Liver (tissue), 8 donors: ENCODE measurements at regions not wholly inside any gene's neighbourhood (a gene's known extent, or its start where the extent isn't known, plus 50 kb on each side); places are given as distances from the start of the nearest gene placed in this dataset.

Experiments
- DNase-seq: peaks from one replicate; pipeline ENCODE4 v3.0.0-alpha.2; 2017; ENCODE audit warnings: low spot score
- H3K27ac ChIP-seq, 2 donors: one replicate each; pipeline ENCODE4 v1.7.0; 2013; ENCODE audit warnings: inconsistent platforms in 2 of 2, low read length in 2 of 2, control low read depth in 1 of 2, low read depth in 1 of 2, mild to moderate bottlenecking in 1 of 2
- H3K27me3 ChIP-seq, 4 donors: one replicate each; pipeline versions ENCODE4 v1.6.1 to v1.7.0; 2013; ENCODE audit warnings: low read length in 3 of 4, inconsistent platforms in 1 of 4, mild to moderate bottlenecking in 1 of 4, moderate library complexity in 1 of 4; ENCODE audit not compliant: control insufficient read depth in 4 of 4, insufficient read depth in 4 of 4
- H3K36me3 ChIP-seq, 4 donors: one replicate each; pipeline versions ENCODE4 v1.6.1 to v1.7.0; 2013; ENCODE audit warnings: low read length in 3 of 4, mild to moderate bottlenecking in 3 of 4, low read depth in 1 of 4, moderate library complexity in 1 of 4; ENCODE audit not compliant: control insufficient read depth in 4 of 4, insufficient read depth in 3 of 4
- H3K4me1 ChIP-seq, 4 donors: one replicate each; pipeline versions ENCODE4 v1.6.1 to v1.7.0; 2013; ENCODE audit warnings: low read length in 3 of 4, mild to moderate bottlenecking in 3 of 4, moderate library complexity in 1 of 4; ENCODE audit not compliant: control insufficient read depth in 4 of 4, insufficient read depth in 4 of 4
- H3K4me3 ChIP-seq, 3 donors: one replicate each; pipeline versions ENCODE4 v1.6.1 to v1.7.0; 2013; ENCODE audit warnings: low read length in 3 of 3, control low read depth in 1 of 3, low read depth in 1 of 3, mild to moderate bottlenecking in 1 of 3
- H3K9ac ChIP-seq, 2 donors: one replicate each; pipeline ENCODE4 v1.7.0; 2013; ENCODE audit warnings: low read length in 2 of 2, mild to moderate bottlenecking in 2 of 2, moderate library complexity in 2 of 2, control low read depth in 1 of 2, low read depth in 1 of 2
- H3K9me3 ChIP-seq, 4 donors: one replicate each; pipeline versions ENCODE4 v1.6.1 to v1.7.0; 2013; ENCODE audit warnings: low read length in 3 of 4; ENCODE audit not compliant: control insufficient read depth in 4 of 4
- FOXA2 ChIP-seq: IDR thresholded peaks from 2 replicates; pipeline ENCODE4 v1.6.1; 2016; ENCODE audit warnings: antibody characterized with exemption
- GABPA ChIP-seq, 2 donors: IDR thresholded peaks in 1 of 2; conservative IDR thresholded peaks in 1 of 2; 2 replicates each; pipeline ENCODE4 v1.6.1; 2016; ENCODE audit warnings: antibody characterized with exemption in 2 of 2, mild to moderate bottlenecking in 1 of 2, moderate library complexity in 1 of 2
- HNF4A ChIP-seq, 2 donors: conservative IDR thresholded peaks; 2 replicates each; pipeline ENCODE4 v1.6.1; 2016; ENCODE audit warnings: antibody characterized with exemption in 2 of 2, mild to moderate bottlenecking in 2 of 2
- HNF4G ChIP-seq: IDR thresholded peaks from 2 replicates; pipeline ENCODE4 v1.6.1; 2016; ENCODE audit warnings: antibody characterized with exemption
- JUND ChIP-seq, 2 donors: IDR thresholded peaks; 2 replicates each; pipeline ENCODE4 v1.6.1; 2016; ENCODE audit warnings: antibody characterized with exemption in 2 of 2
- NR2F2 ChIP-seq: IDR thresholded peaks from 2 replicates; pipeline ENCODE4 v1.6.1; 2016; ENCODE audit warnings: antibody characterized with exemption
- RAD21 ChIP-seq, 2 donors: IDR thresholded peaks; 2 replicates each; pipeline ENCODE4 v1.6.1; 2016; ENCODE audit warnings: antibody characterized with exemption in 2 of 2, mild to moderate bottlenecking in 2 of 2
- RXRA ChIP-seq, 2 donors: IDR thresholded peaks; 2 replicates each; pipeline ENCODE4 v1.6.1; 2017 to 2018; ENCODE audit warnings: antibody characterized with exemption in 2 of 2, mild to moderate bottlenecking in 1 of 2
- SP1 ChIP-seq: IDR thresholded peaks from 2 replicates; pipeline ENCODE4 v1.6.1; 2018; ENCODE audit warnings: antibody characterized with exemption, mild to moderate bottlenecking
- TAF1 ChIP-seq: conservative IDR thresholded peaks from 2 replicates; pipeline ENCODE4 v1.6.1; 2016; ENCODE audit warnings: antibody characterized with exemption, mild to moderate bottlenecking
- WGBS: extraction: QIAGEN DNeasy Blood & Tissue Kit; methylation state at CpG from one replicate; pipeline ENCODE4 v1.1.7; 2013; 5-methylcytosine and 5-hydroxymethylcytosine counted together
- TF ChIP-seq, protein P1 (sequence below): IDR thresholded peaks from 2 replicates; pipeline ENCODE4 v1.6.1; 2016; ENCODE audit warnings: antibody characterized with exemption
- TF ChIP-seq, protein P2 (sequence below): IDR thresholded peaks from 2 replicates; pipeline ENCODE4 v1.6.1; 2016; ENCODE audit warnings: antibody characterized with exemption, mild to moderate bottlenecking
- TF ChIP-seq, protein P3 (sequence below): IDR thresholded peaks from 2 replicates; pipeline ENCODE4 v1.6.1; 2016; ENCODE audit warnings: antibody characterized with exemption
- TF ChIP-seq, protein P4 (sequence below): fragments of 150-350 bp; IDR thresholded peaks from 2 replicates; pipeline ENCODE4 v1.5.1; 2017; ENCODE audit warnings: improper control_type of control experiment, low read depth, low read length; ENCODE audit not compliant: missing input control
- TF ChIP-seq, protein P5 (sequence below): IDR thresholded peaks from 2 replicates; pipeline ENCODE4 v1.6.1; 2016; ENCODE audit warnings: antibody characterized with exemption
- donor health status: healthy.
- donor health status: healthy.
- donor health status: healthy.
- donor health status: healthy.
- donor health status: healthy.

- peak; percentile 2 for DNase-seq
- Histone ChIP-seq H3K9me3 (peaks cover 1 to 8% (median 2%) of the 10 kb centered on the region in 4 donors), H3K27ac (no peak overlapping the region), H3K27me3 (no peaks in the 10 kb centered on the region), H3K9ac (no peak overlapping the region), H3K36me3 (no peaks in the 10 kb centered on the region), H3K4me3 (no peak overlapping the region), H3K4me1 (no peaks in the 10 kb centered on the region)
- 48% methylated on average over 2 of the region's 2 CpGs for WGBS
- TF ChIP-seq HNF4A (conservative IDR thresholded peaks at IDR 0.05): no peak
- TF ChIP-seq RXRA (IDR thresholded peaks at IDR 0.05): no peak
- TF ChIP-seq, protein P1, sequence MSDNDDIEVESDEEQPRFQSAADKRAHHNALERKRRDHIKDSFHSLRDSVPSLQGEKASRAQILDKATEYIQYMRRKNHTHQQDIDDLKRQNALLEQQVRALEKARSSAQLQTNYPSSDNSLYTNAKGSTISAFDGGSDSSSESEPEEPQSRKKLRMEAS: no peak
- no peak for TF ChIP-seq FOXA2
- no peak for TF ChIP-seq HNF4G
Measured at GRCh38 chr13:19068691-19069090, 112.9 kb downstream of the TUBA3C start.

DNA sequence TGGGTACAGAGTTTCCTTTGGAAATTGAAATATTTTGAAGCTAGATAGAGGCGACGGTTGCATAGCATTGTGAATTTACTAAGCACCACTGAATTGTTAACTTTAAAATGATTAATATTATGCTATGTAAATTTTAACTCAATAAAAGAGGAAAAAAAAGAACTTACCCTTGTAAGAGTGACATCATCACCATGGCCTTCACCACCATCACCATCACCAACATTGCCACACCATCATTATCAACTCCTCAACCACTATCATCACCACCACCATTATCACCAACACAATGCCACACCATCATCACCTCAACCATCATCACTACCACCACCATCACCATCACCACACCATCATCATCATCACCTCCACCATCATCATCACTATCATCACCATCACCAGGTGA, 113.9 kb downstream of the TUBA3C start:
- 86% methylated on average over 2 of the region's 2 CpGs for WGBS
- H3K27ac ChIP-seq: no peak overlapping the region
- H3K4me3 ChIP-seq: no peak overlapping the region
- H3K9me3 ChIP-seq: peaks cover 1 to 8% (median 2%) of the 10 kb centered on the region in 4 donors
- H3K9ac ChIP-seq: no peak overlapping the region
- H3K36me3 ChIP-seq: no peaks in the 10 kb centered on the region
- TF ChIP-seq JUND (IDR thresholded peaks at IDR 0.05) (no peak), FOXA2 (no peak), NR2F2 (no peak), RAD21 (IDR thresholded peaks at IDR 0.05) (no peak), TAF1 (no peak), HNF4G (no peak), GABPA (IDR thresholded peaks at IDR 0.05 in 1 of 2, conservative IDR thresholded peaks at IDR 0.05 in 1 of 2) (no peak), SP1 (no peak)
- TF ChIP-seq, protein P2, sequence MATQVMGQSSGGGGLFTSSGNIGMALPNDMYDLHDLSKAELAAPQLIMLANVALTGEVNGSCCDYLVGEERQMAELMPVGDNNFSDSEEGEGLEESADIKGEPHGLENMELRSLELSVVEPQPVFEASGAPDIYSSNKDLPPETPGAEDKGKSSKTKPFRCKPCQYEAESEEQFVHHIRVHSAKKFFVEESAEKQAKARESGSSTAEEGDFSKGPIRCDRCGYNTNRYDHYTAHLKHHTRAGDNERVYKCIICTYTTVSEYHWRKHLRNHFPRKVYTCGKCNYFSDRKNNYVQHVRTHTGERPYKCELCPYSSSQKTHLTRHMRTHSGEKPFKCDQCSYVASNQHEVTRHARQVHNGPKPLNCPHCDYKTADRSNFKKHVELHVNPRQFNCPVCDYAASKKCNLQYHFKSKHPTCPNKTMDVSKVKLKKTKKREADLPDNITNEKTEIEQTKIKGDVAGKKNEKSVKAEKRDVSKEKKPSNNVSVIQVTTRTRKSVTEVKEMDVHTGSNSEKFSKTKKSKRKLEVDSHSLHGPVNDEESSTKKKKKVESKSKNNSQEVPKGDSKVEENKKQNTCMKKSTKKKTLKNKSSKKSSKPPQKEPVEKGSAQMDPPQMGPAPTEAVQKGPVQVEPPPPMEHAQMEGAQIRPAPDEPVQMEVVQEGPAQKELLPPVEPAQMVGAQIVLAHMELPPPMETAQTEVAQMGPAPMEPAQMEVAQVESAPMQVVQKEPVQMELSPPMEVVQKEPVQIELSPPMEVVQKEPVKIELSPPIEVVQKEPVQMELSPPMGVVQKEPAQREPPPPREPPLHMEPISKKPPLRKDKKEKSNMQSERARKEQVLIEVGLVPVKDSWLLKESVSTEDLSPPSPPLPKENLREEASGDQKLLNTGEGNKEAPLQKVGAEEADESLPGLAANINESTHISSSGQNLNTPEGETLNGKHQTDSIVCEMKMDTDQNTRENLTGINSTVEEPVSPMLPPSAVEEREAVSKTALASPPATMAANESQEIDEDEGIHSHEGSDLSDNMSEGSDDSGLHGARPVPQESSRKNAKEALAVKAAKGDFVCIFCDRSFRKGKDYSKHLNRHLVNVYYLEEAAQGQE: no peak
- TF ChIP-seq, protein P3, sequence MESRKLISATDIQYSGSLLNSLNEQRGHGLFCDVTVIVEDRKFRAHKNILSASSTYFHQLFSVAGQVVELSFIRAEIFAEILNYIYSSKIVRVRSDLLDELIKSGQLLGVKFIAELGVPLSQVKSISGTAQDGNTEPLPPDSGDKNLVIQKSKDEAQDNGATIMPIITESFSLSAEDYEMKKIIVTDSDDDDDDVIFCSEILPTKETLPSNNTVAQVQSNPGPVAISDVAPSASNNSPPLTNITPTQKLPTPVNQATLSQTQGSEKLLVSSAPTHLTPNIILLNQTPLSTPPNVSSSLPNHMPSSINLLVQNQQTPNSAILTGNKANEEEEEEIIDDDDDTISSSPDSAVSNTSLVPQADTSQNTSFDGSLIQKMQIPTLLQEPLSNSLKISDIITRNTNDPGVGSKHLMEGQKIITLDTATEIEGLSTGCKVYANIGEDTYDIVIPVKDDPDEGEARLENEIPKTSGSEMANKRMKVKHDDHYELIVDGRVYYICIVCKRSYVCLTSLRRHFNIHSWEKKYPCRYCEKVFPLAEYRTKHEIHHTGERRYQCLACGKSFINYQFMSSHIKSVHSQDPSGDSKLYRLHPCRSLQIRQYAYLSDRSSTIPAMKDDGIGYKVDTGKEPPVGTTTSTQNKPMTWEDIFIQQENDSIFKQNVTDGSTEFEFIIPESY: no peak
- TF ChIP-seq, protein P4, sequence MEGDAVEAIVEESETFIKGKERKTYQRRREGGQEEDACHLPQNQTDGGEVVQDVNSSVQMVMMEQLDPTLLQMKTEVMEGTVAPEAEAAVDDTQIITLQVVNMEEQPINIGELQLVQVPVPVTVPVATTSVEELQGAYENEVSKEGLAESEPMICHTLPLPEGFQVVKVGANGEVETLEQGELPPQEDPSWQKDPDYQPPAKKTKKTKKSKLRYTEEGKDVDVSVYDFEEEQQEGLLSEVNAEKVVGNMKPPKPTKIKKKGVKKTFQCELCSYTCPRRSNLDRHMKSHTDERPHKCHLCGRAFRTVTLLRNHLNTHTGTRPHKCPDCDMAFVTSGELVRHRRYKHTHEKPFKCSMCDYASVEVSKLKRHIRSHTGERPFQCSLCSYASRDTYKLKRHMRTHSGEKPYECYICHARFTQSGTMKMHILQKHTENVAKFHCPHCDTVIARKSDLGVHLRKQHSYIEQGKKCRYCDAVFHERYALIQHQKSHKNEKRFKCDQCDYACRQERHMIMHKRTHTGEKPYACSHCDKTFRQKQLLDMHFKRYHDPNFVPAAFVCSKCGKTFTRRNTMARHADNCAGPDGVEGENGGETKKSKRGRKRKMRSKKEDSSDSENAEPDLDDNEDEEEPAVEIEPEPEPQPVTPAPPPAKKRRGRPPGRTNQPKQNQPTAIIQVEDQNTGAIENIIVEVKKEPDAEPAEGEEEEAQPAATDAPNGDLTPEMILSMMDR: no peak
- TF ChIP-seq, protein P5, sequence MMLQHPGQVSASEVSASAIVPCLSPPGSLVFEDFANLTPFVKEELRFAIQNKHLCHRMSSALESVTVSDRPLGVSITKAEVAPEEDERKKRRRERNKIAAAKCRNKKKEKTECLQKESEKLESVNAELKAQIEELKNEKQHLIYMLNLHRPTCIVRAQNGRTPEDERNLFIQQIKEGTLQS: no peak
- no peaks in the 10 kb centered on the region for H3K4me1 ChIP-seq
- no peak for DNase-seq
- H3K27me3 ChIP-seq: no peaks in the 10 kb centered on the region
